Astrocyte of the spinal cord (primary cell): ENCODE measurements at regions not wholly inside any gene's neighbourhood (a gene's known extent, or its start where the extent isn't known, plus 50 kb on each side); places are given as distances from the start of the nearest gene placed in this dataset.

Experiments used
- DNase-seq: peaks from one replicate; pipeline ENCODE4 v3.0.0; 2011; ENCODE audit warnings: low read depth, low spot score
- H3K4me3 ChIP-seq: 2 replicates; pipeline ENCODE4 v1.5.1; 2011; ENCODE audit warnings: low read depth, mild to moderate bottlenecking, low read length, moderate library complexity
- CTCF ChIP-seq: IDR thresholded peaks from 2 replicates; pipeline ENCODE4 v1.5.1; 2012; ENCODE audit warnings: low read depth, mild to moderate bottlenecking, low read length, inconsistent platforms
- in situ Hi-C: cut with HindIII; loops from 2 replicates; pipeline ENCODE4 v1.10.0; 2017; ENCODE audit warnings: low sequenced_read_pairs

DNA sequence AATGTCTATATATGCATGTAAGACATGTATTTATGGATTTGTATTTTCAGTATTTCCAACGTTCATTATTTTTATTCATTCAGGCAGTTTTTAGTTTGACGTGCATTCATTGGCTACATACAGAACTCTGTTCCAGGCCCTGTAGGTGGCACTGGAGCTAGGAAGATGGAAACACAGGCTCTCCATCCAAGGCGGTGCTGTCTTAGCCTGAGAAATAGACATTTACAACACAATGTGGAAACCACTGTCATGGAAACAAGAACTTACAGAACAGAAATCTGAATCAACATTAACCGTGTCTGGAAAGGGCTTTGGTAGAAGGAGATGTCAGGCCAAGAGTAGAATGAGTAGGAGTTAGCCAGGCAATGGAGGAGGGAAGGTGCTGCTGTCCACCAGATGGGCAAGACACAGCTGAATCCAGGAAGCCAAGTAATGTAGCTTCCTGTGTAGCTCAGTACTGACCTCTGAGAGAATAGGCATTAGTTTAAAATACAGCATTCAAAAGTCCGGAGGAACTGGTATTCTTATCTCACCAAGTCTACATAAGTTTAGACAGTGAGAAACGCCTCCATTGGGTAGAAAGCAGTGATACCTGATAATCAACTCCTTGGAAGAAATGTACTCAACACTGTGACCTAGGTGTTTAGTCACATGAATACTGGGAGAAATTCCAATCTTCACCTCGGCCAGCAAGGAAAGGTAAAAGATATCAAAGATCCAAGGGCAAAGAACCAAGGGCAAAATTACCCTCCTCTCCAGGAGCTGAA is 388.6 kb upstream of the CDH6 start:
- TF ChIP-seq CTCF: peak; percentile 53
- in situ Hi-C loops: no loop called here
- DNase-seq: peak; percentile 65

DNA sequence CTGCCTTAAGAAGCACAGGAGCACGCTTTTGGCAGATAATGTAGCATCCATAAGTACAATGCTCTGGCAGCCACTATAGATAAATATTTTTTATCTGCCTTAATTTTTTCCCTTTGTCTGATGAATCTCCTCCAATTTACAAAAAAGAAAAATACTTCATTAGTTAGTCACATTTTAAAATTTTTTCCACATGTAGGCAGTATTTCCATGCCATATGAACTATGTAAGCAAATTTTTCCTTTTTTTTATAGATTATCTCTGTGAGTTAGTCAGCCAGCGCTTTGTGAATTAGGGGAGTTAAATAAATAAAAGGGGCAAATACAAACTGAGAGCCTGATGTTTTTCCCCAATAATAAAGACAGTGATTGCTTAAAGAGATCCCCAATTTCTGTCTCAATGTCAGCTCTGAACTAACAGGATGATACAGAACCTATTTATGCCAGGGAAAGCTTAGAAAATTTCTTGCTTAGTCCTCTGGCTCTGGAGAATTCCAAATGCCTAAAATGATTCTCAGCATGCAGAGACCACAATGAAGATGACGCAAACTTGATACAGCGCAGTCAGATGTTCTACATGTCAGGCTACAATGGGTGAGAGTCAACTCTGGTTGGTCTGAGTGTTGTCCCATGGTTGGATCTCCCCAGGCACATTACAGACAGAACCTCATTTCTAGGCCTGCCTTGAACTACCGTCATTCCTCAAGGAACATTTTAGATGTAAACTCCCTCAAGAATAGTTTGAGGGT is 390.4 kb upstream of the CDH6 start:
- in situ Hi-C loops: no loop called here
- TF ChIP-seq CTCF: no peak
- H3K4me3 ChIP-seq: no peak overlapping the region
- peak; percentile 26 for DNase-seq

More for the DNA sequence above, 388.6 kb upstream of the CDH6 start:
- no peak overlapping the region for H3K4me3 ChIP-seq

DNA sequence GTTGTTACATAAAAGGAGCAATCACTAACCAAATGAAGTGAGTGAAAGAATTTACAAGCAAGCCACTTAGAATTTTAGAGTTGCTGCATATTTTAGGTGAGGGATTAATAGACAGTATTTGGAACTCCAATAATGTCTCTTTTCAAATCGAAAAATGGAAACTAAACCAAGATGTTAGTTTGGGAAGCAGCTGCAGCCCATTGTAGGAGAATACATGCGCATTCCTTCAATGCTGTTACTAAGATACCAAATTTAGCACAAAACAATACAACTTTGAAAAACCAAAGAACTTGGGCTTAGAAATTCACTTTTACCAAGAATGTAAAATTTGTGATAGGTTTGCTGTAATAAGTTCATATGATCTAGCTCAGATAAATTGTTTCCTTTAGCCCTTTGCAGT is 411.8 kb upstream of the CDH6 start:
- in situ Hi-C loops: no loop called here
- no peak for DNase-seq
- H3K4me3 ChIP-seq: no peak overlapping the region
- no peak for TF ChIP-seq CTCF

- no peak for TF ChIP-seq CTCF
- H3K4me3 ChIP-seq: no peak overlapping the region
- in situ Hi-C loops: no loop called here
- DNase-seq: no peak
Observed at GRCh38 chr5:30768056-30768690, 425.3 kb upstream of the CDH6 start.

- no peak for TF ChIP-seq CTCF
- in situ Hi-C loops: no loop called here
- no peak overlapping the region for H3K4me3 ChIP-seq
- DNase-seq: no peak
Observed at GRCh38 chr5:30765706-30766105, 427.8 kb upstream of the CDH6 start.

DNA sequence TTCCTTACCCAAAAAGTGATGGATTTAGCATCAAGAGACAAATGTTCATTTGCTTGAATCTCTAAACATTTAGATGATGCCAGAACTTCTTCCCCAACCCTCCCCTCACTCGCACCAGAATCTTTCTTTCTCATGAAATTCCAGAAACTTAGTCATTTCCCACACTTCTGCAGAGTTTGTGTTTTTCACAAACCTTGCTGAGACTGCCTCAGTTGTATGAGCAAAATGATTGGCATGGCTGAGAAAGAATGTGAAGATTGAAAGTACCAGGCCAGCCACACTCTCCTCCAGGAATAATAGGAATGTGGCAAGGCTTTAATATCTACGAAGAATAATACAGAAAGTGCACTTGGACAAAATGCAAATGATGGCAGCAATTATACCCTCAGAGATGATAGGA is 428.3 kb upstream of the CDH6 start:
- in situ Hi-C loops: no loop called here
- peak; percentile 73 for DNase-seq
- no peak overlapping the region for H3K4me3 ChIP-seq
- TF ChIP-seq CTCF: no peak
